Endothelial cell (in vitro differentiated cells): ENCODE measurements at regions not wholly inside any gene's neighbourhood (a gene's known extent, or its start where the extent isn't known, plus 50 kb on each side); places are given as distances from the start of the nearest gene placed in this dataset.

Experiments
- DNase-seq: peaks from one replicate; pipeline ENCODE4 v3.0.0; 2021; ENCODE audit warnings: low spot score
- H3K27ac Mint-ChIP-seq: one replicate; pipeline ENCODE4 v1.8.0; 2021; ENCODE audit warnings: mixed read lengths, inconsistent platforms; ENCODE audit not compliant: unreplicated experiment
- H3K27me3 Mint-ChIP-seq: one replicate; pipeline ENCODE4 v1.8.0; 2021; ENCODE audit warnings: mild to moderate bottlenecking, moderate library complexity, mixed read lengths, inconsistent platforms; ENCODE audit not compliant: unreplicated experiment
- H3K36me3 Mint-ChIP-seq: one replicate; pipeline ENCODE4 v1.8.0; 2021; ENCODE audit warnings: mild to moderate bottlenecking, low read depth, mixed read lengths, inconsistent platforms; ENCODE audit not compliant: unreplicated experiment
- H3K4me1 Mint-ChIP-seq: one replicate; pipeline ENCODE4 v1.8.0; 2021; ENCODE audit warnings: mild to moderate bottlenecking, mixed read lengths, inconsistent platforms; ENCODE audit not compliant: unreplicated experiment
- H3K4me3 Mint-ChIP-seq: one replicate; pipeline ENCODE4 v1.8.0; 2021; ENCODE audit warnings: mild to moderate bottlenecking, mixed read lengths, inconsistent platforms; ENCODE audit not compliant: unreplicated experiment
- H3K9me3 Mint-ChIP-seq: one replicate; pipeline ENCODE4 v1.8.0; 2021; ENCODE audit warnings: mixed read lengths, inconsistent platforms; ENCODE audit not compliant: unreplicated experiment
- CTCF ChIP-seq: fragments of 200-600 bp; sonication (generic); IDR thresholded peaks from one replicate; pipeline ENCODE4 v1.5.0; 2021; ENCODE audit warnings: antibody characterized with exemption; ENCODE audit not compliant: unreplicated experiment

GRCh38 chr3:168951884-168952283 is 711.6 kb downstream of the MECOM start:
- Mint-ChIP-seq H3K27me3 (no peaks in the 10 kb centered on the region), H3K36me3 (no peaks in the 10 kb centered on the region), H3K4me1 (no peaks in the 10 kb centered on the region), H3K27ac (no peak overlapping the region), H3K9me3 (no peaks in the 10 kb centered on the region), H3K4me3 (no peak overlapping the region)
- TF ChIP-seq CTCF: no peak
- DNase-seq: no peak

- H3K27ac Mint-ChIP-seq: no peak overlapping the region
- TF ChIP-seq CTCF: no peak
- no peak for DNase-seq
- no peaks in the 10 kb centered on the region for H3K27me3 Mint-ChIP-seq
- no peaks in the 10 kb centered on the region for H3K36me3 Mint-ChIP-seq
- no peaks in the 10 kb centered on the region for H3K4me1 Mint-ChIP-seq
- H3K4me3 Mint-ChIP-seq: no peak overlapping the region
- H3K9me3 Mint-ChIP-seq: no peaks in the 10 kb centered on the region
Observed at GRCh38 chr3:168951368-168951767, 712.1 kb downstream of the MECOM start.

- Mint-ChIP-seq H3K4me1 (no peaks in the 10 kb centered on the region), H3K9me3 (no peaks in the 10 kb centered on the region), H3K4me3 (no peak overlapping the region), H3K36me3 (no peaks in the 10 kb centered on the region), H3K27me3 (no peaks in the 10 kb centered on the region), H3K27ac (no peak overlapping the region)
- no peak for DNase-seq
- no peak for TF ChIP-seq CTCF
Observed at GRCh38 chr3:168950622-168951021, 712.9 kb downstream of the MECOM start.

GRCh38 chr3:168939651-168940238 is 723.8 kb downstream of the MECOM start:
- H3K4me3 Mint-ChIP-seq: no peak overlapping the region
- no peaks in the 10 kb centered on the region for H3K9me3 Mint-ChIP-seq
- DNase-seq: no peak

More at GRCh38 chr3:168939651-168940238, 723.8 kb downstream of the MECOM start:
- no peaks in the 10 kb centered on the region for H3K4me1 Mint-ChIP-seq
- TF ChIP-seq CTCF: no peak
- no peaks in the 10 kb centered on the region for H3K36me3 Mint-ChIP-seq
- no peaks in the 10 kb centered on the region for H3K27me3 Mint-ChIP-seq
- H3K27ac Mint-ChIP-seq: no peak overlapping the region
